Breast epithelium (tissue), 3 donors: ENCODE measurements at regions not wholly inside any gene's neighbourhood (a gene's known extent, or its start where the extent isn't known, plus 50 kb on each side); places are given as distances from the start of the nearest gene placed in this dataset.

Source experiments
- CTCF ChIP-seq, 3 donors: fragments of 450-650 bp; IDR thresholded peaks; one replicate each; pipeline ENCODE4 v1.5.1; 2016 to 2017; ENCODE audit warnings: antibody characterized with exemption in 3 of 3, mild to moderate bottlenecking in 3 of 3, moderate library complexity in 3 of 3
- POLR2A ChIP-seq: fragments of 450-650 bp; IDR thresholded peaks from one replicate; pipeline ENCODE4 v1.6.1; 2016; ENCODE audit warnings: antibody characterized with exemption, mild to moderate bottlenecking, moderate library complexity
- POLR2AphosphoS5 ChIP-seq, 3 donors: sonication (generic); formaldehyde crosslinking; IDR thresholded peaks; one replicate each; pipeline ENCODE4 v1.6.1; 2017; ENCODE audit warnings: antibody characterized with exemption in 3 of 3

GRCh38 chrX:45505214-45505613, 304.5 kb upstream of the DIPK2B start:
- TF ChIP-seq CTCF (IDR thresholded peaks at IDR 0.05) (no peak), POLR2AphosphoS5 (IDR thresholded peaks at IDR 0.05) (no peak), POLR2A (no peak)
